PC-3 (cell line): ENCODE measurements at regions not wholly inside any gene's neighbourhood (a gene's known extent, or its start where the extent isn't known, plus 50 kb on each side); places are given as distances from the start of the nearest gene placed in this dataset.

Source experiments
- ATAC-seq: fragments of 200-7000 bp; cut with Tn5 transposase; 2 replicates; pipeline ENCODE4 v1.9.1; 2020; ENCODE audit warnings: mild to moderate bottlenecking, moderate library complexity
- BruUV-seq: library from RNA; stranded (reverse); fragments of 400-500 nt; replicated peaks from 2 replicates; lab custom pipeline; 2021; lab: Mats Ljungman, UMichigan
- CTCF ChIA-PET: fragments of 300-600 bp; sonication (Branson Sonifier 250); formaldehyde crosslinking; loops from one replicate; lab custom pipeline; 2022; ENCODE audit warnings: antibody characterized with exemption; lab: Charles Lee
- POLR2A ChIA-PET: fragments of 300-600 bp; sonication (Branson Sonifier 250); formaldehyde crosslinking; loops from one replicate; lab custom pipeline; 2022; ENCODE audit warnings: antibody characterized with exemption; ENCODE audit not compliant: unreplicated experiment; lab: Charles Lee
- DNase-seq: peaks from one replicate; pipeline ENCODE4 v3.0.0-alpha.2; 2015
- H2AFZ ChIP-seq: fragments of 300-600 bp; sonication (generic); 2 replicates; pipeline ENCODE4 v1.6.0; 2016; ENCODE audit warnings: antibody characterized with exemption, low read length
- H3F3A ChIP-seq: fragments of 300-600 bp; sonication (generic); one replicate; pipeline ENCODE4 v1.6.0; 2017; ENCODE audit warnings: antibody characterized with exemption, low read length, control low read depth, mild to moderate bottlenecking; ENCODE audit not compliant: unreplicated experiment
- H3K27ac ChIP-seq: fragments of 300-600 bp; sonication (generic); 2 replicates; pipeline ENCODE4 v1.5.1; 2016; ENCODE audit warnings: mild to moderate bottlenecking, low read length
- H3K27me3 ChIP-seq: fragments of 300-600 bp; sonication (generic); 2 replicates; pipeline ENCODE4 v1.6.1; 2016; ENCODE audit warnings: low read length, mixed read lengths
- H3K36me3 ChIP-seq: fragments of 300-600 bp; sonication (generic); 2 replicates; pipeline ENCODE4 v1.6.1; 2016; ENCODE audit warnings: low read depth, mixed run types, low read length, mixed read lengths
- H3K4me1 ChIP-seq: fragments of 300-600 bp; sonication (generic); 2 replicates; pipeline ENCODE4 v1.5.1; 2016; ENCODE audit warnings: low read length; ENCODE audit not compliant: insufficient read depth
- H3K4me2 ChIP-seq: fragments of 300-600 bp; sonication (generic); 2 replicates; pipeline ENCODE4 v1.6.0; 2016; ENCODE audit warnings: low read length
- H3K4me3 ChIP-seq: fragments of 300-600 bp; sonication (generic); 2 replicates; pipeline ENCODE4 v1.5.1; 2016; ENCODE audit warnings: mild to moderate bottlenecking, low read length, mixed read lengths
- H3K79me2 ChIP-seq: fragments of 300-600 bp; sonication (generic); 2 replicates; pipeline ENCODE4 v1.6.1; 2017; ENCODE audit warnings: low read length, mixed read lengths
- H3K9ac ChIP-seq: fragments of 300-600 bp; sonication (generic); 2 replicates; pipeline ENCODE4 v1.6.0; 2016; ENCODE audit warnings: mild to moderate bottlenecking, low read length
- H3K9me2 ChIP-seq: fragments of 300-600 bp; sonication (generic); replicated peaks from 2 replicates; pipeline ENCODE4 v1.6.1; 2016; ENCODE audit warnings: mixed run types, low read length, mixed read lengths
- H3K9me3 ChIP-seq: fragments of 300-600 bp; sonication (generic); 2 replicates; pipeline ENCODE4 v1.6.1; 2016; ENCODE audit warnings: low read length, mixed read lengths
- H4K20me1 ChIP-seq: fragments of 300-600 bp; sonication (generic); 2 replicates; pipeline ENCODE4 v1.6.1; 2016; ENCODE audit warnings: low read length, mixed read lengths
- EZH2 ChIP-seq: fragments of 300-600 bp; sonication (generic); IDR thresholded peaks from one replicate; pipeline ENCODE4 v1.6.1; 2017; ENCODE audit warnings: antibody characterized with exemption, mild to moderate bottlenecking, low read length; ENCODE audit not compliant: unreplicated experiment
- EZH2phosphoT487 ChIP-seq: fragments of 300-600 bp; sonication (generic); IDR thresholded peaks from 2 replicates; pipeline ENCODE4 v1.6.1; 2018; ENCODE audit warnings: mild to moderate bottlenecking, antibody characterized with exemption, low read length, borderline replicate concordance
- intact Hi-C: fragments of 100-400 bp; cut with micrococcal nuclease; formaldehyde crosslinking; loops from 2 replicates; pipeline ENCODE4 v1.9.0; 2023
- TF ChIP-seq, protein P1 (sequence below): fragments of 300-600 bp; sonication (generic); conservative IDR thresholded peaks from 2 replicates; pipeline ENCODE4 v1.5.1; 2017; ENCODE audit warnings: antibody characterized with exemption, low read depth, mild to moderate bottlenecking, low read length

DNA sequence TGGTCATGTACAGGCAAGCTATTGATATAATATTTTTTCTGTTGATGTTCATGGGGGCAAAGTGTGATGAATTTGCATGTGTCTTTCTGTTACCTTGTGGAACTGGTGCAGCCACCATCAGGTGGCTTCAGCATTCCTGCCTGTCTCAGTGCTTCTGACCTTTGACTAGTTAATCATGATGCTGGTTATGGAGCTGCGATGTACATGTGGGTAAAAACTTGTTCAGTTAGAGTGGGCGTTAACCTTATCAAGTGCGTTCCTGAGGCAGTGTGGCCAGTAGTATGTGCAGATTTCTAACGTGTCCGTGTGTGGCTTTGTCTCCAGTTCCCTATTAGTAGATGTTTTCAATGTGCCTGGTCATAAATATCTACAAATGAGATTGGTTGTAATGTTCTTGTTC is 127.4 kb upstream of the ZSWIM2 start:
- Histone ChIP-seq H4K20me1 (no peaks in the 10 kb centered on the region), H3K4me3 (no peak overlapping the region), H3K36me3 (no peaks in the 10 kb centered on the region), H3K9me2 (no peaks in the 10 kb centered on the region), H3K9ac (no peak overlapping the region), H2AFZ (no peak overlapping the region), H3K27ac (no peak overlapping the region), H3K4me2 (no peak overlapping the region), H3K79me2 (no peaks in the 10 kb centered on the region), H3K27me3 (no peaks in the 10 kb centered on the region), H3K4me1 (no peaks in the 10 kb centered on the region), H3F3A (no peaks in the 10 kb centered on the region), H3K9me3 (no peaks in the 10 kb centered on the region)
- ChIA-PET POLR2A (no interaction called here), CTCF (no interaction called here)
- BruUV-seq = no TSS peak
- no peak for TF ChIP-seq EZH2phosphoT487
- TF ChIP-seq, protein P1, sequence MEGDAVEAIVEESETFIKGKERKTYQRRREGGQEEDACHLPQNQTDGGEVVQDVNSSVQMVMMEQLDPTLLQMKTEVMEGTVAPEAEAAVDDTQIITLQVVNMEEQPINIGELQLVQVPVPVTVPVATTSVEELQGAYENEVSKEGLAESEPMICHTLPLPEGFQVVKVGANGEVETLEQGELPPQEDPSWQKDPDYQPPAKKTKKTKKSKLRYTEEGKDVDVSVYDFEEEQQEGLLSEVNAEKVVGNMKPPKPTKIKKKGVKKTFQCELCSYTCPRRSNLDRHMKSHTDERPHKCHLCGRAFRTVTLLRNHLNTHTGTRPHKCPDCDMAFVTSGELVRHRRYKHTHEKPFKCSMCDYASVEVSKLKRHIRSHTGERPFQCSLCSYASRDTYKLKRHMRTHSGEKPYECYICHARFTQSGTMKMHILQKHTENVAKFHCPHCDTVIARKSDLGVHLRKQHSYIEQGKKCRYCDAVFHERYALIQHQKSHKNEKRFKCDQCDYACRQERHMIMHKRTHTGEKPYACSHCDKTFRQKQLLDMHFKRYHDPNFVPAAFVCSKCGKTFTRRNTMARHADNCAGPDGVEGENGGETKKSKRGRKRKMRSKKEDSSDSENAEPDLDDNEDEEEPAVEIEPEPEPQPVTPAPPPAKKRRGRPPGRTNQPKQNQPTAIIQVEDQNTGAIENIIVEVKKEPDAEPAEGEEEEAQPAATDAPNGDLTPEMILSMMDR = no peak
- no peak for TF ChIP-seq EZH2
- DNase-seq (no peak), ATAC-seq (no peak)
- intact Hi-C loops = no loop called here

GRCh38 chr2:186972281-186972970 is 123.5 kb upstream of the ZSWIM2 start:
- no peak for DNase-seq
- Histone ChIP-seq H3K4me2 (no peak overlapping the region), H4K20me1 (no peaks in the 10 kb centered on the region), H3K9ac (no peak overlapping the region), H3K9me2 (no peaks in the 10 kb centered on the region), H3K4me3 (no peak overlapping the region), H3K79me2 (no peaks in the 10 kb centered on the region), H3K4me1 (no peaks in the 10 kb centered on the region), H3K27ac (no peak overlapping the region), H3K9me3 (no peaks in the 10 kb centered on the region), H3K27me3 (no peaks in the 10 kb centered on the region), H3F3A (no peaks in the 10 kb centered on the region), H2AFZ (no peak overlapping the region), H3K36me3 (no peaks in the 10 kb centered on the region)
- TF ChIP-seq EZH2phosphoT487 (no peak), EZH2 (no peak)
- TF ChIP-seq, protein P1 = no peak
- BruUV-seq = no TSS peak
- ChIA-PET CTCF (no interaction called here), POLR2A (no interaction called here)
- ATAC-seq = no peak
- intact Hi-C loops = no loop called here

DNA sequence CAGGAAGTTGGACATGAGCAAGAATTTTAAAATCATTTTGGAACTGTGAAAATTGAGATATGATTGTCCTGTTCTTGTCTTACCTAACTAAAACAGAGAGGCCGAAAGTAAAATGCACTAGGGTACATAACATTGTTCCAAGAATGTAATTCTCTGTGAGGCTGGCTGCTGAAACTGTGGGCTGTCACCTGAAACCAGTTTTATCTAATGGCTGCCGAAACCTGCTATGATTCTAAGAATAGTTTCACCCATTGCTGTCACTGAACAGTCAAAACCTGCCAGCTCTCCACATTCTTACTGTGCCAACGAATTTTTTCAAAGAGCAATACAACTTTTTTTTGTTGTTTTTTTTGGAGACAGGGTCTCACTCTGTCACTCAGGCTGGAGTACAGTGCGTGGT is 119.3 kb upstream of the ZSWIM2 start:
- Histone ChIP-seq H3K9me2 (no peaks in the 10 kb centered on the region), H3K4me3 (no peak overlapping the region), H3K9ac (no peak overlapping the region), H3K27me3 (no peaks in the 10 kb centered on the region), H3K4me2 (no peak overlapping the region), H2AFZ (no peak overlapping the region), H3F3A (no peaks in the 10 kb centered on the region), H3K9me3 (no peaks in the 10 kb centered on the region), H3K27ac (no peak overlapping the region), H4K20me1 (no peaks in the 10 kb centered on the region), H3K79me2 (no peaks in the 10 kb centered on the region), H3K36me3 (no peaks in the 10 kb centered on the region), H3K4me1 (no peaks in the 10 kb centered on the region)
- DNase-seq (no peak), ATAC-seq (no peak)
- ChIA-PET CTCF (no interaction called here), POLR2A (no interaction called here)
- no TSS peak for BruUV-seq
- intact Hi-C loops = no loop called here
- TF ChIP-seq EZH2 (no peak), EZH2phosphoT487 (no peak)
- TF ChIP-seq, protein P1 = no peak
